HepG2 (cell line): ENCODE measurements at regions not wholly inside any gene's neighbourhood (a gene's known extent, or its start where the extent isn't known, plus 50 kb on each side); places are given as distances from the start of the nearest gene placed in this dataset.
A peak's percentile ranks its signal among the peaks of the same experiment; 100 is the strongest.

ENCODE experiments used
- ATAC-seq: fragments of 200-7000 bp; cut with Tn5 transposase; 3 replicates; pipeline ENCODE4 v1.9.1; 2020; ENCODE audit warnings: mild to moderate bottlenecking, moderate library complexity
- BruUV-seq: library from RNA; stranded (reverse); fragments of 400-500 nt; replicated peaks from 2 replicates; lab custom pipeline; 2021; lab: Mats Ljungman, UMichigan
- CTCF ChIA-PET: fragments of 300-600 bp; formaldehyde crosslinking; extraction: SDS; loops from one replicate; lab custom pipeline; 2021; ENCODE audit warnings: low total read pairs, inconsistent platforms, low intra/inter-chr PET ratio; lab: Yijun Ruan, JAX
- POLR2A ChIA-PET: fragments of 350-600 bp; sonication (Branson Sonifier 250); formaldehyde crosslinking; loops from one replicate; lab custom pipeline; 2020; ENCODE audit warnings: antibody characterized with exemption, inconsistent platforms; lab: Yijun Ruan, JAX
- DNase-seq: peaks from one replicate; pipeline ENCODE4 v3.0.0-alpha.2; 2015; ENCODE audit warnings: low spot score
- FAIRE-seq: peaks from 3 replicates; lab custom pipeline; 2011; peaks lifted over from hg19 to GRCh38; lab: Jason Lieb, UNC
- H2AFZ ChIP-seq: one replicate; pipeline ENCODE4 v1.6.1; 2011; ENCODE audit warnings: low read length, inconsistent platforms
- H3K27ac ChIP-seq: fragments of 300-600 bp; 3 replicates; pipeline ENCODE4 v1.8.0; 2011; ENCODE audit warnings: mixed run types, mild to moderate bottlenecking, mixed read lengths, low read length, inconsistent platforms; ENCODE audit not compliant: insufficient read depth; ENCODE audit errors: extremely low read length
- H3K27me3 ChIP-seq, 2 experiments: fragments of 200-600 bp in 1 of 2; 2 replicates in 1 of 2; 3 replicates in 1 of 2; pipeline versions ENCODE4 v1.6.0 to v1.8.0; 2011; ENCODE audit warnings: low read length in 2 of 2, mild to moderate bottlenecking in 2 of 2, moderate library complexity in 2 of 2, inconsistent platforms in 1 of 2; ENCODE audit not compliant: insufficient read depth in 2 of 2, control insufficient read depth in 1 of 2
- H3K36me3 ChIP-seq, 2 experiments: fragments of 200-600 bp in 1 of 2; replicated peaks in 1 of 2; 2 replicates in 1 of 2; 3 replicates in 1 of 2; pipeline versions ENCODE4 v1.5.1 to v1.8.0; 2011; ENCODE audit warnings: low read length in 2 of 2, inconsistent platforms in 1 of 2; ENCODE audit not compliant: insufficient read depth in 2 of 2, control insufficient read depth in 1 of 2
- H3K4me1 ChIP-seq: 2 replicates; pipeline ENCODE4 v1.5.1; 2012; ENCODE audit warnings: low read length, inconsistent platforms; ENCODE audit not compliant: insufficient read depth
- H3K4me2 ChIP-seq: 2 replicates; pipeline ENCODE4 v1.6.0; 2011; ENCODE audit warnings: low read depth, low read length, inconsistent platforms
- H3K4me3 ChIP-seq, 3 experiments: fragments of 200-600 bp in 1 of 3; sonication (generic), shearing (Covaris generic) in 1 of 3; replicated peaks in 1 of 3; 2 replicates each; pipeline ENCODE4 v1.5.1; 2011 to 2016; ENCODE audit warnings: low read length in 3 of 3, inconsistent platforms in 2 of 3, low read depth in 2 of 3, mild to moderate bottlenecking in 2 of 3, control low read depth in 1 of 3, mixed read lengths in 1 of 3; ENCODE audit not compliant: insufficient read depth in 1 of 3
- H3K79me2 ChIP-seq: one replicate; pipeline ENCODE4 v1.6.1; 2011; ENCODE audit warnings: low read length, inconsistent platforms; ENCODE audit not compliant: insufficient read depth
- H3K9ac ChIP-seq: 2 replicates; pipeline ENCODE4 v1.6.0; 2011; ENCODE audit warnings: mild to moderate bottlenecking, low read depth, low read length, inconsistent platforms; ENCODE audit not compliant: insufficient read depth
- H3K9me3 ChIP-seq: 2 replicates; pipeline ENCODE4 v1.5.1; 2012; ENCODE audit warnings: mild to moderate bottlenecking, low read length
- H4K20me1 ChIP-seq: 2 replicates; pipeline ENCODE4 v1.6.0; 2011; ENCODE audit warnings: inconsistent platforms, mild to moderate bottlenecking, low read length, moderate library complexity; ENCODE audit not compliant: insufficient read depth
- FOXP4 ChIP-seq: sonication (generic); formaldehyde crosslinking; IDR thresholded peaks from 2 replicates; pipeline ENCODE4 v1.4.0; 2020; ENCODE audit warnings: missing genetic modification reagents
- MEIS2 ChIP-seq: sonication (generic); formaldehyde crosslinking; IDR thresholded peaks from 2 replicates; pipeline ENCODE4 v1.9.0; 2021; ENCODE audit warnings: mild to moderate bottlenecking, missing genetic modification reagents
- PLSCR1 ChIP-seq: sonication (generic); formaldehyde crosslinking; IDR thresholded peaks from 2 replicates; pipeline ENCODE4 v1.5.0; 2020; ENCODE audit warnings: missing genetic modification reagents, mild to moderate bottlenecking, borderline replicate concordance
- RERE ChIP-seq: IDR thresholded peaks from 2 replicates; pipeline ENCODE4 v1.6.1; 2016; ENCODE audit warnings: low read depth, missing genetic modification reagents, missing compliant biosample characterization
- ZEB1 ChIP-seq: IDR thresholded peaks from 2 replicates; pipeline ENCODE4 v1.6.1; 2012; ENCODE audit warnings: mild to moderate bottlenecking, low read depth, inconsistent platforms; ENCODE audit not compliant: insufficient replicate concordance
- WGBS: methylation state at CpG from one replicate; pipeline ENCODE4 v1.1.6; 2017; ENCODE audit warnings: low lambda C conversion rate; 5-methylcytosine and 5-hydroxymethylcytosine counted together
- in situ Hi-C: cut with HindIII; loops from 2 replicates; pipeline ENCODE4 v1.10.0; 2017; ENCODE audit warnings: low pct_unique_long_range_greater_than_20kb; ENCODE audit not compliant: extremely low pct_ligation_motif_present
- intact Hi-C: fragments of 100-400 bp; cut with micrococcal nuclease; formaldehyde crosslinking; loops from one replicate; pipeline ENCODE4 v1.10.0; 2022; ENCODE audit not compliant: unreplicated experiment

- no peak for TF ChIP-seq RERE (CRISPR knock-in tag)
Observed at GRCh38 chr4:3878678-3879077, 112.5 kb downstream of the ADRA2C start (continued).

GRCh38 chr4:3879681-3880614 is 113.8 kb downstream of the ADRA2C start:
- FAIRE-seq, result no peak
- Histone ChIP-seq H2AFZ (no peak overlapping the region), H3K9me3 (peaks cover 11% of the 10 kb centered on the region), H3K9ac (no peak overlapping the region), H3K4me1 (peaks cover 20% of the 10 kb centered on the region), H3K36me3 (no peaks in the 10 kb centered on the region), H3K27me3 (peaks cover 0 to 22% of the 10 kb centered on the region in 2 experiments; a peak in 2 of 5 replicates), H3K4me2 (no peak overlapping the region), H3K4me3 (no peak overlapping the region), H4K20me1 (no peaks in the 10 kb centered on the region), H3K79me2 (no peaks in the 10 kb centered on the region), H3K27ac (no peak overlapping the region)
- POLR2A ChIA-PET, result interaction anchor here (0.6 to 2.0 kb wide), 9 partner anchors 43 to 368 kb away, joined by 3 to 9 read pairs (median 4); no protein-coding TSS in a partner anchor
- peak; percentile 52 for ATAC-seq
- intact Hi-C loops, result loop anchor here (5.0 to 10.0 kb wide), 2 partner anchors 55 to 98 kb away; no protein-coding TSS in a partner anchor
- WGBS, result 73% methylated on average over 26 of the region's 46 CpGs
- in situ Hi-C loops, result no loop called here
- no peak for DNase-seq
- CTCF ChIA-PET, result interaction anchor here (1.2 to 2.1 kb wide), 4 partner anchors 87 to 132 kb away, joined by 3 to 14 read pairs (median 6); partner anchors contain the start of gene ADRA2C
- no TSS peak for BruUV-seq
- TF ChIP-seq ZEB1 (no peak), PLSCR1 (CRISPR knock-in tag) (no peak), FOXP4 (CRISPR knock-in tag) (no peak), MEIS2 (CRISPR knock-in tag) (no peak)
